Prostate gland (tissue), 2 donors: ENCODE measurements at regions not wholly inside any gene's neighbourhood (a gene's known extent, or its start where the extent isn't known, plus 50 kb on each side); places are given as distances from the start of the nearest gene placed in this dataset.

Source experiments
- DNase-seq: peaks from one replicate; pipeline ENCODE4 v3.0.0-alpha.2; 2019; ENCODE audit warnings: low spot score
- H3K27ac ChIP-seq, 2 donors: fragments of 200-600 bp; sonication (generic); 2 replicates each; pipeline ENCODE4 v1.5.1; 2017 to 2019
- H3K27me3 ChIP-seq: fragments of 200-600 bp; sonication (generic); replicated peaks from 2 replicates; pipeline ENCODE4 v1.5.1; 2019; ENCODE audit not compliant: insufficient read depth
- H3K36me3 ChIP-seq, 2 donors: fragments of 200-600 bp; sonication (generic); 1 replicate in 1 of 2; 2 replicates in 1 of 2; pipeline versions ENCODE4 v1.5.1 to v1.8.1; 2017 to 2019
- H3K4me1 ChIP-seq: fragments of 200-600 bp; sonication (generic); replicated peaks from 2 replicates; pipeline ENCODE4 v1.5.1; 2019
- H3K4me3 ChIP-seq, 2 donors: fragments of 200-600 bp; sonication (generic); 2 replicates each; pipeline ENCODE4 v1.5.1; 2017 to 2019
- H3K9me3 ChIP-seq: fragments of 200-600 bp; sonication (generic); 2 replicates; pipeline ENCODE4 v1.5.1; 2017
- CTCF ChIP-seq, 4 experiments: fragments of 200-600 bp in 2 of 4; fragments of 450-650 bp in 2 of 4; sonication (generic) in 2 of 4; IDR thresholded peaks; 1 replicate in 3 of 4; 2 replicates in 1 of 4; pipeline ENCODE4 v1.5.1; 2016 to 2019; ENCODE audit warnings: antibody characterized with exemption in 4 of 4, mild to moderate bottlenecking in 2 of 4, moderate library complexity in 2 of 4
- POLR2A ChIP-seq: fragments of 450-650 bp; IDR thresholded peaks from one replicate; pipeline ENCODE4 v1.6.1; 2016; ENCODE audit warnings: antibody characterized with exemption, mild to moderate bottlenecking
- POLR2AphosphoS5 ChIP-seq: sonication (generic); formaldehyde crosslinking; IDR thresholded peaks from one replicate; pipeline ENCODE4 v1.6.1; 2017; ENCODE audit warnings: antibody characterized with exemption
- WGBS: methylation state at CpG from one replicate; pipeline ENCODE4 v1.1.5; 2018; 5-methylcytosine and 5-hydroxymethylcytosine counted together
- intact Hi-C: fragments of 100-400 bp; cut with DNase I; formaldehyde crosslinking; loops from one replicate; pipeline ENCODE4 v1.14.2; 2022

DNA sequence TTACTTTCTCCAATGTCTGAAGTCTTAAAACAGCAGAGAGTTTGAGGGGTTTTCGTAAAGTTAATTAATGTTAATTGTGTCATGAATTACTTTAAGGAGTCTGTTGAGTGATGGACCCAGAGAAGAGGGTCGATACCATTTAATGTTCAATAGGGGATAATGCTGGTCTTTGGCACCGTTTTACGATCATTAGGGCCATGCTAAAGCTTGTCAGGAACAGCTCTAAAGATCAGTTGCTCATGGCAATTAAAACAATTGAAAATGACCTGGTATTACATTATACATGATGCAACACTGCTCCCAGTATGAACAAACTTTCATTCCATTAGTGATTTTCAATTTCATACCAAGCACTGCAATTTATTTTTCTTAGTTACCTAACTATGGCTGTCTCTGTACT lies 296.9 kb downstream of the ETV1 start:
- H3K9me3 ChIP-seq = no peaks in the 10 kb centered on the region
- no peaks in the 10 kb centered on the region for H3K27me3 ChIP-seq
- no peak overlapping the region for H3K4me3 ChIP-seq
- H3K4me1 ChIP-seq = no peaks in the 10 kb centered on the region
- intact Hi-C loops = no loop called here
- no peak overlapping the region for H3K27ac ChIP-seq
- 71% methylated on average over 4 of the region's 4 CpGs for WGBS
- DNase-seq = no peak
- no peaks in the 10 kb centered on the region for H3K36me3 ChIP-seq
- TF ChIP-seq CTCF (IDR thresholded peaks at IDR 0.05) = no peak
- TF ChIP-seq POLR2AphosphoS5 = no peak
- no peak for TF ChIP-seq POLR2A

GRCh38 chr7:13702251-13702650 lies 287.2 kb downstream of the ETV1 start:
- intact Hi-C loops = no loop called here
- no peaks in the 10 kb centered on the region for H3K36me3 ChIP-seq

GRCh38 chr7:13708670-13709069 lies 280.8 kb downstream of the ETV1 start:
- no peak for DNase-seq
- no peaks in the 10 kb centered on the region for H3K27me3 ChIP-seq
- WGBS = 72% methylated on average over 2 of the region's 2 CpGs
- H3K4me1 ChIP-seq = no peaks in the 10 kb centered on the region
- TF ChIP-seq CTCF (IDR thresholded peaks at IDR 0.05) (no peak), POLR2A (no peak), POLR2AphosphoS5 (no peak)
- H3K36me3 ChIP-seq = no peaks in the 10 kb centered on the region
- no peak overlapping the region for H3K4me3 ChIP-seq
- no peaks in the 10 kb centered on the region for H3K9me3 ChIP-seq
- intact Hi-C loops = no loop called here
- H3K27ac ChIP-seq = no peak overlapping the region

More at GRCh38 chr7:13702251-13702650, 287.2 kb downstream of the ETV1 start:
- H3K9me3 ChIP-seq = no peaks in the 10 kb centered on the region
- TF ChIP-seq CTCF (IDR thresholded peaks at IDR 0.05) = no peak
- no peak for TF ChIP-seq POLR2AphosphoS5
- TF ChIP-seq POLR2A = no peak
- H3K27me3 ChIP-seq = no peaks in the 10 kb centered on the region
- no peaks in the 10 kb centered on the region for H3K4me1 ChIP-seq
- WGBS = 92% methylated on average over 2 of the region's 2 CpGs
- no peak overlapping the region for H3K4me3 ChIP-seq
- no peak for DNase-seq
- H3K27ac ChIP-seq = no peak overlapping the region

DNA sequence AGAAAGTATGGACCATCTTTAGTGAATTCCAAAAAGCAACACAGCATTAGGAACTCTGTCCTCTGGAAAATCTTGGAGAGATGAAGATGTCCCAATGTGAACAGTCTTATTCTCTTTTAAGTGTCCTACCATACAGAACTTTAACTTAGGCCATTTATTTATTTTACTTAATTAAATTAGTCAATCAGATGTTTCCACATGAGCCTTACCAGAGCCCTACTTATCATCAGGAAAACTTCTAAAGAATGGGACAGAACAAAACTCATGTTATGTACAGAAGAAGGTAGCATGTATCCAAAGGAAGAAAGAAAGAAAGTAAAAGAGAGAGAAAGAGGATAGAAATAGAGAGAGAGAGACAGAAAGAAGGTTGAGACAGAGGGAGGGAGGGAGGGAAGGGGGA lies 276.4 kb downstream of the ETV1 start:
- no peaks in the 10 kb centered on the region for H3K36me3 ChIP-seq
- H3K4me3 ChIP-seq = no peak overlapping the region
- no peaks in the 10 kb centered on the region for H3K27me3 ChIP-seq
- H3K27ac ChIP-seq = no peak overlapping the region
- no peaks in the 10 kb centered on the region for H3K4me1 ChIP-seq
- DNase-seq = no peak
- no peaks in the 10 kb centered on the region for H3K9me3 ChIP-seq
- no peak for TF ChIP-seq POLR2A
- TF ChIP-seq POLR2AphosphoS5 = no peak
- TF ChIP-seq CTCF (IDR thresholded peaks at IDR 0.05) = no peak
- intact Hi-C loops = no loop called here

DNA sequence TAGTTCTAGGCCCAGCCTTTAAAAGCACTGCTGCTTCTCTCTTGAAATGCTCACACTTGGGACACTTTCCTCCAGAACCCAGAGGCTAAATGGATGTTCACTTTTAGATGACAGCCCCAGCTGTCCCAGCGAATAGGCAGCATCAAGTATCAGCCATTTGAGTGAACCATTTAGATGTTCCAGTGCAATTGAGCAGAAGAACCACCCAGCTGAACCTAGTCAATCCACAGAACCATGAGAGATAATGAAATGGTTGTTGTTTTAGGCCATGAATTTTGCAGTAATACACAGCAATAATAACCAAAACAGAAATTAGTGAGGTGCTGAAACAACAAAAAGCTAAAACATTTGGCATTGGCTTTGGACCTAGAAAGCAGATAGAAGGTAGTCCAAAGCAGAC lies 273.9 kb downstream of the ETV1 start:
- Histone ChIP-seq H3K9me3 (no peaks in the 10 kb centered on the region), H3K4me1 (no peaks in the 10 kb centered on the region), H3K36me3 (no peaks in the 10 kb centered on the region), H3K4me3 (no peak overlapping the region), H3K27ac (no peak overlapping the region), H3K27me3 (no peaks in the 10 kb centered on the region)
- 75% methylated on average over 1 of the region's 1 CpG for WGBS
- no peak for DNase-seq
- TF ChIP-seq CTCF (IDR thresholded peaks at IDR 0.05) (no peak), POLR2A (no peak), POLR2AphosphoS5 (no peak)
- intact Hi-C loops = no loop called here
